ENCODE measurements at regions not wholly inside any gene's neighbourhood (a gene's known extent, or its start where the extent isn't known, plus 50 kb on each side); places are given as distances from the start of the nearest gene placed in this dataset.

- Mint-ChIP-seq H3K4me3 (ENCODE audit: unreplicated experiment) (no peak overlapping the region), H3K27ac (ENCODE audit: unreplicated experiment) (peak overlapping the region; percentile 25), H3K36me3 (ENCODE audit: unreplicated experiment) (peaks cover 7% of the 10 kb centered on the region), H3K4me1 (ENCODE audit: low read depth, unreplicated experiment) (peaks cover 4% of the 10 kb centered on the region), H3K9me3 (ENCODE audit: unreplicated experiment) (peaks cover 3% of the 10 kb centered on the region), H3K27me3 (ENCODE audit: unreplicated experiment) (no peaks in the 10 kb centered on the region)
- TF ChIP-seq CTCF (IDR thresholded peaks at IDR 0.05; ENCODE audit: partially characterized antibody, unreplicated experiment) = no peak
- DNase-seq = no peak
Measured at GRCh38 chr2:239876271-239876947, 148.7 kb downstream of the NDUFA10 start.

DNA sequence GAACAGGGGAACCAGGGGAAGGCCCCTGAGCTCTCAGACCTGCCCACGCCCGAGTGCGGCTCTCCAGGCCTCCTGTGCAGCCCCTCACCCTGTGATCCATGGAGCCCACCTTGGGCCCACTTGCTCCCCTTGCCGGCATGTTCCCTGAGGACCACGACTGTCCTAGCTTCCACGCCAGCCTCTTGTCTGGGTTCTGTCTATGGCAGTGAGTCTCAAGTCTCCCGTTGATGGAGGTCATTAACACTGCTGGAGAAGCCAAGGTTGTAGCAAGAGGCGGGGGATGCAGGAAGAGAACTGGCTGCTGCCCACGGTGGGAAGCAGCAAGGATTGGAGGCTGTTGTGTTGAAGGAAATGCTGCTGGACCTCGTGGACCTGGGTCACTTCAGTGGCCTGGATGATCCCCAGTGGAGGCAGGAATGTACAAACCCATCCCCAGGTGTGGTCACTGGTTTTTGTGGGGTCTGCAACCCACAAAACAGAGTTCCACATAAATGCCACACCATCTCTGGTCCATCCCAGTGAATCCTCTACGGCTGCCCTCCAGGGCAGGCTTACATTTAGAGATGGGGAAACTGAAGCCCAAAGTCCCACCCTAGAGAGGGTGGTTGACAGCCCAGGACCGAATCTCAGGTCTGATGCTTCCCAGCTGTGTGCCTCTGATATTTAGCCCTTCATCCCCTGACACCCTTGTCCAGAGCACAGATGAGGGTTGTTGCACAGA, 150.3 kb downstream of the NDUFA10 start:
- peaks cover 2% of the 10 kb centered on the region for H3K27me3 Mint-ChIP-seq (ENCODE audit: unreplicated experiment)
- TF ChIP-seq CTCF (IDR thresholded peaks at IDR 0.05; ENCODE audit: partially characterized antibody, unreplicated experiment) = no peak
- H3K36me3 Mint-ChIP-seq (ENCODE audit: unreplicated experiment) = peaks cover 7% of the 10 kb centered on the region
- no peak for DNase-seq
- peaks cover 6% of the 10 kb centered on the region for H3K4me1 Mint-ChIP-seq (ENCODE audit: low read depth, unreplicated experiment)
- H3K27ac Mint-ChIP-seq (ENCODE audit: unreplicated experiment) = no peak overlapping the region
- no peak overlapping the region for H3K4me3 Mint-ChIP-seq (ENCODE audit: unreplicated experiment)
- peaks cover 2% of the 10 kb centered on the region for H3K9me3 Mint-ChIP-seq (ENCODE audit: unreplicated experiment)

GRCh38 chr2:239873656-239874635, 151.2 kb downstream of the NDUFA10 start:
- H3K27ac Mint-ChIP-seq (ENCODE audit: unreplicated experiment) = no peak overlapping the region
- no peak overlapping the region for H3K4me3 Mint-ChIP-seq (ENCODE audit: unreplicated experiment)
- H3K27me3 Mint-ChIP-seq (ENCODE audit: unreplicated experiment) = peaks cover 2% of the 10 kb centered on the region
- peaks cover 2% of the 10 kb centered on the region for H3K9me3 Mint-ChIP-seq (ENCODE audit: unreplicated experiment)
- no peak for DNase-seq
- TF ChIP-seq CTCF (IDR thresholded peaks at IDR 0.05; ENCODE audit: partially characterized antibody, unreplicated experiment) = no peak
- H3K36me3 Mint-ChIP-seq (ENCODE audit: unreplicated experiment) = peaks cover 7% of the 10 kb centered on the region
- H3K4me1 Mint-ChIP-seq (ENCODE audit: low read depth, unreplicated experiment) = peaks cover 6% of the 10 kb centered on the region

- H3K4me3 Mint-ChIP-seq (ENCODE audit: unreplicated experiment) = no peak overlapping the region
Measured at GRCh38 chr2:239871481-239872435, 153.4 kb downstream of the NDUFA10 start.

More at GRCh38 chr2:239871481-239872435, 153.4 kb downstream of the NDUFA10 start:
- Mint-ChIP-seq H3K27me3 (ENCODE audit: unreplicated experiment) (peaks cover 2% of the 10 kb centered on the region), H3K36me3 (ENCODE audit: unreplicated experiment) (no peaks in the 10 kb centered on the region), H3K9me3 (ENCODE audit: unreplicated experiment) (peaks cover 2% of the 10 kb centered on the region), H3K27ac (ENCODE audit: unreplicated experiment) (no peak overlapping the region), H3K4me1 (ENCODE audit: low read depth, unreplicated experiment) (peaks cover 6% of the 10 kb centered on the region)
- DNase-seq = no peak
- no peak for TF ChIP-seq CTCF (IDR thresholded peaks at IDR 0.05; ENCODE audit: partially characterized antibody, unreplicated experiment)
